ENCODE measurements at regions not wholly inside any gene's neighbourhood (a gene's known extent, or its start where the extent isn't known, plus 50 kb on each side); places are given as distances from the start of the nearest gene placed in this dataset.

- H3K36me3 Mint-ChIP-seq (ENCODE audit: insufficient read depth), result no peaks in the 10 kb centered on the region
- no peak for ATAC-seq
- H3K9me3 Mint-ChIP-seq, result peaks cover 10% of the 10 kb centered on the region
- H3K27me3 Mint-ChIP-seq (ENCODE audit: low read depth), result no peaks in the 10 kb centered on the region
- H3K4me1 Mint-ChIP-seq (ENCODE audit: low read depth), result no peaks in the 10 kb centered on the region
- H3K4me3 Mint-ChIP-seq, result no peak overlapping the region
- no peak for DNase-seq
Measured at GRCh38 chr4:175176710-175177109, 258.6 kb downstream of the ADAM29 start.

GRCh38 chr4:175190654-175191053, 272.5 kb downstream of the ADAM29 start:
- Mint-ChIP-seq H3K4me1 (ENCODE audit: low read depth) (no peaks in the 10 kb centered on the region), H3K36me3 (ENCODE audit: insufficient read depth) (no peaks in the 10 kb centered on the region), H3K4me3 (no peak overlapping the region), H3K9me3 (peaks cover 5% of the 10 kb centered on the region), H3K27me3 (ENCODE audit: low read depth) (no peaks in the 10 kb centered on the region)
- DNase-seq, result no peak
- ATAC-seq, result no peak

- Mint-ChIP-seq H3K36me3 (ENCODE audit: insufficient read depth) (no peaks in the 10 kb centered on the region), H3K27me3 (ENCODE audit: low read depth) (no peaks in the 10 kb centered on the region), H3K9me3 (peaks cover 3% of the 10 kb centered on the region), H3K4me3 (no peak overlapping the region), H3K4me1 (ENCODE audit: low read depth) (no peaks in the 10 kb centered on the region)
- DNase-seq (no peak), ATAC-seq (no peak)
Measured at GRCh38 chr4:175198056-175198455, 279.9 kb downstream of the ADAM29 start.

GRCh38 chr4:175215208-175215607, 297.1 kb downstream of the ADAM29 start:
- Mint-ChIP-seq H3K4me1 (ENCODE audit: low read depth) (no peaks in the 10 kb centered on the region), H3K9me3 (peaks cover 19% of the 10 kb centered on the region), H3K36me3 (ENCODE audit: insufficient read depth) (no peaks in the 10 kb centered on the region), H3K27me3 (ENCODE audit: low read depth) (no peaks in the 10 kb centered on the region), H3K4me3 (no peak overlapping the region)
- no peak for DNase-seq
- no peak for ATAC-seq

- DNase-seq (no peak), ATAC-seq (no peak)
- Mint-ChIP-seq H3K4me1 (ENCODE audit: low read depth) (no peaks in the 10 kb centered on the region), H3K36me3 (ENCODE audit: insufficient read depth) (no peaks in the 10 kb centered on the region), H3K9me3 (peaks cover 19% of the 10 kb centered on the region), H3K27me3 (ENCODE audit: low read depth) (no peaks in the 10 kb centered on the region), H3K4me3 (no peak overlapping the region)
Measured at GRCh38 chr4:175215657-175216056, 297.5 kb downstream of the ADAM29 start.

- Mint-ChIP-seq H3K9me3 (no peaks in the 10 kb centered on the region), H3K36me3 (ENCODE audit: insufficient read depth) (no peaks in the 10 kb centered on the region), H3K27me3 (ENCODE audit: low read depth) (no peaks in the 10 kb centered on the region), H3K4me3 (no peak overlapping the region), H3K4me1 (ENCODE audit: low read depth) (no peaks in the 10 kb centered on the region)
- no peak for ATAC-seq
- DNase-seq, result no peak
Measured at GRCh38 chr4:175229154-175229553, 311.0 kb downstream of the ADAM29 start.

GRCh38 chr4:175234162-175234561, 316.0 kb downstream of the ADAM29 start:
- Mint-ChIP-seq H3K4me3 (no peak overlapping the region), H3K36me3 (ENCODE audit: insufficient read depth) (no peaks in the 10 kb centered on the region), H3K27me3 (ENCODE audit: low read depth) (no peaks in the 10 kb centered on the region), H3K9me3 (no peaks in the 10 kb centered on the region), H3K4me1 (ENCODE audit: low read depth) (no peaks in the 10 kb centered on the region)
- no peak for ATAC-seq
- DNase-seq, result no peak

GRCh38 chr4:175238827-175239517, 320.8 kb downstream of the ADAM29 start:
- no peaks in the 10 kb centered on the region for H3K36me3 Mint-ChIP-seq (ENCODE audit: insufficient read depth)
- no peaks in the 10 kb centered on the region for H3K4me1 Mint-ChIP-seq (ENCODE audit: low read depth)
- no peak overlapping the region for H3K4me3 Mint-ChIP-seq
- no peak for DNase-seq
- no peaks in the 10 kb centered on the region for H3K27me3 Mint-ChIP-seq (ENCODE audit: low read depth)
- H3K9me3 Mint-ChIP-seq, result no peaks in the 10 kb centered on the region
- no peak for ATAC-seq

GRCh38 chr4:175246941-175247340, 328.8 kb downstream of the ADAM29 start:
- no peaks in the 10 kb centered on the region for H3K4me1 Mint-ChIP-seq (ENCODE audit: low read depth)
- H3K36me3 Mint-ChIP-seq (ENCODE audit: insufficient read depth), result no peaks in the 10 kb centered on the region
- ATAC-seq, result no peak
- no peak for DNase-seq
- no peaks in the 10 kb centered on the region for H3K27me3 Mint-ChIP-seq (ENCODE audit: low read depth)
- no peak overlapping the region for H3K4me3 Mint-ChIP-seq
- peaks cover 11% of the 10 kb centered on the region for H3K9me3 Mint-ChIP-seq

- no peaks in the 10 kb centered on the region for H3K4me1 Mint-ChIP-seq (ENCODE audit: low read depth)
- DNase-seq (no peak), ATAC-seq (no peak)
- no peak overlapping the region for H3K4me3 Mint-ChIP-seq
- no peaks in the 10 kb centered on the region for H3K27me3 Mint-ChIP-seq (ENCODE audit: low read depth)
- H3K9me3 Mint-ChIP-seq, result peaks cover 4% of the 10 kb centered on the region
- H3K36me3 Mint-ChIP-seq (ENCODE audit: insufficient read depth), result no peaks in the 10 kb centered on the region
Measured at GRCh38 chr4:175252642-175253041, 334.5 kb downstream of the ADAM29 start.

- Mint-ChIP-seq H3K9me3 (peaks cover 4% of the 10 kb centered on the region), H3K4me1 (ENCODE audit: low read depth) (no peaks in the 10 kb centered on the region), H3K4me3 (no peak overlapping the region), H3K27me3 (ENCODE audit: low read depth) (no peaks in the 10 kb centered on the region), H3K36me3 (ENCODE audit: insufficient read depth) (no peaks in the 10 kb centered on the region)
- ATAC-seq, result no peak
- DNase-seq, result no peak
Measured at GRCh38 chr4:175253184-175253902, 335.2 kb downstream of the ADAM29 start.

GRCh38 chr4:175263537-175263936, 345.4 kb downstream of the ADAM29 start:
- ATAC-seq, result no peak

GRCh38 chr4:175271010-175271630, 353.0 kb downstream of the ADAM29 start:
- no peak for ATAC-seq
- Mint-ChIP-seq H3K4me3 (no peak overlapping the region), H3K4me1 (ENCODE audit: low read depth) (no peaks in the 10 kb centered on the region), H3K36me3 (ENCODE audit: insufficient read depth) (no peaks in the 10 kb centered on the region), H3K27me3 (ENCODE audit: low read depth) (no peaks in the 10 kb centered on the region), H3K9me3 (peaks cover 5% of the 10 kb centered on the region)
- no peak for DNase-seq

More at GRCh38 chr4:175263537-175263936, 345.4 kb downstream of the ADAM29 start:
- Mint-ChIP-seq H3K9me3 (no peaks in the 10 kb centered on the region), H3K4me3 (no peak overlapping the region), H3K36me3 (ENCODE audit: insufficient read depth) (no peaks in the 10 kb centered on the region), H3K27me3 (ENCODE audit: low read depth) (no peaks in the 10 kb centered on the region), H3K4me1 (ENCODE audit: low read depth) (no peaks in the 10 kb centered on the region)
- no peak for DNase-seq

- DNase-seq, result no peak
- Mint-ChIP-seq H3K27me3 (ENCODE audit: low read depth) (no peaks in the 10 kb centered on the region), H3K9me3 (peaks cover 5% of the 10 kb centered on the region), H3K4me3 (no peak overlapping the region), H3K4me1 (ENCODE audit: low read depth) (no peaks in the 10 kb centered on the region), H3K36me3 (ENCODE audit: insufficient read depth) (no peaks in the 10 kb centered on the region)
- ATAC-seq, result no peak
Measured at GRCh38 chr4:175273995-175274753, 356.0 kb downstream of the ADAM29 start.
